ENCODE measurements at regions not wholly inside any gene's neighbourhood (a gene's known extent, or its start where the extent isn't known, plus 50 kb on each side); places are given as distances from the start of the nearest gene placed in this dataset.
A peak's percentile ranks its signal among the peaks of the same experiment; 100 is the strongest.

DNA sequence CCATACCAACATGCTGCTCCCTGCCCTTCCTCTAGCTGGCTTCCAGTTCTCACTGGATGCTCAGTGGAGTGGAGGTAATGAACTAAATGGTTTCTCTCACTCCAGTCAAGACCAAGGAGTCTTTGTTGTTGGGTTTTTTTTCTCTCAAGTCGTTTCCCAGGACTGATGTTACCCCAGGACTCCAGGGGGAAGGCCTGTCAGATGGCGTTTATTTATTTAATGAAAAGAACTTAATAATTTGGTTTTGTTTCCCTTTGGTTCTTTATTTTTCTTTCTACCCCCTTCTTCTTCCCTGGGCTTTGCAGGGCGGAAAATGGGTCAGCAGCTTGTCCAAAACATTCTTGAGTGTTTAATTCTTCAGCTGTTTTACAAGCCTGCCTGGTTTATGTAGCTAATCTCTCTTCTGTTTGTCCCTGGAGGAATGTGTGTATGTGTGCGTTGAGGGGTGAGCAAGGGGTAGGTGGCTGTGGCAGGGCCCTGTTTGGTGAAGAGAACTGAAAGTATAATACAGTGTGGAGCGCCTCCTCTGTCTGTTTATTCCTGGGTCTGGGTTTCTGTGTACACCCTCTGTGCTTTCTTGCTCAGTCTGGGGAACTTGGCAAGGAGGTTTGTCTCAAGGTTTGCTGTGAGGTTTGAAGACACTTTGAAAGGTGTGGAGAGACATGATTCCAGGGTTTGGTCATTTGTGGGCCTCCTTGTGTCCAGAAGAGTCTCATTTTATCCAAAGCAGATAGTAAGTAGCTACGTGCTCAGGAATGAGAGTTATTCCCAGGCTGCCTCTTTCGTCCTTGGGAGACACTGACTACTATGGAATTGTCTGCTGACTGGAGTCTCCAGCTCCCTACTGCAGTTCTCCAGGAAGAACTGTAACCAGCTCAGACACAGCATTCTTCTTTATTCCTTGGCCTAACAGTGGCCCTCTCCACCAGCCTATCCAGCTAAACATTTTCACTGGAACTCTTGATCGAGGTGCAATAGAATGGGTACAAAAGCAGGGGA, 175.5 kb downstream of the ADAMTS15 start:
- TF ChIP-seq, protein P1, sequence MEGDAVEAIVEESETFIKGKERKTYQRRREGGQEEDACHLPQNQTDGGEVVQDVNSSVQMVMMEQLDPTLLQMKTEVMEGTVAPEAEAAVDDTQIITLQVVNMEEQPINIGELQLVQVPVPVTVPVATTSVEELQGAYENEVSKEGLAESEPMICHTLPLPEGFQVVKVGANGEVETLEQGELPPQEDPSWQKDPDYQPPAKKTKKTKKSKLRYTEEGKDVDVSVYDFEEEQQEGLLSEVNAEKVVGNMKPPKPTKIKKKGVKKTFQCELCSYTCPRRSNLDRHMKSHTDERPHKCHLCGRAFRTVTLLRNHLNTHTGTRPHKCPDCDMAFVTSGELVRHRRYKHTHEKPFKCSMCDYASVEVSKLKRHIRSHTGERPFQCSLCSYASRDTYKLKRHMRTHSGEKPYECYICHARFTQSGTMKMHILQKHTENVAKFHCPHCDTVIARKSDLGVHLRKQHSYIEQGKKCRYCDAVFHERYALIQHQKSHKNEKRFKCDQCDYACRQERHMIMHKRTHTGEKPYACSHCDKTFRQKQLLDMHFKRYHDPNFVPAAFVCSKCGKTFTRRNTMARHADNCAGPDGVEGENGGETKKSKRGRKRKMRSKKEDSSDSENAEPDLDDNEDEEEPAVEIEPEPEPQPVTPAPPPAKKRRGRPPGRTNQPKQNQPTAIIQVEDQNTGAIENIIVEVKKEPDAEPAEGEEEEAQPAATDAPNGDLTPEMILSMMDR (IDR thresholded peaks at IDR 0.05): no peak
- TF ChIP-seq POLR2A (IDR thresholded peaks at IDR 0.05): no peak
- no peak for DNase-seq
- no peaks in the 10 kb centered on the region for H3K36me3 ChIP-seq
- H3K4me1 ChIP-seq: no peaks in the 10 kb centered on the region
- no peaks in the 10 kb centered on the region for H3K9me3 ChIP-seq
- H3K4me3 ChIP-seq: no peak overlapping the region
- intact Hi-C loops (cut with DNase I; ENCODE audit: low total_unique reads): no loop called here
- H3K27ac ChIP-seq: peak overlapping the region in 1 of 2 donors; percentile 40
- no peaks in the 10 kb centered on the region for H3K27me3 ChIP-seq

DNA sequence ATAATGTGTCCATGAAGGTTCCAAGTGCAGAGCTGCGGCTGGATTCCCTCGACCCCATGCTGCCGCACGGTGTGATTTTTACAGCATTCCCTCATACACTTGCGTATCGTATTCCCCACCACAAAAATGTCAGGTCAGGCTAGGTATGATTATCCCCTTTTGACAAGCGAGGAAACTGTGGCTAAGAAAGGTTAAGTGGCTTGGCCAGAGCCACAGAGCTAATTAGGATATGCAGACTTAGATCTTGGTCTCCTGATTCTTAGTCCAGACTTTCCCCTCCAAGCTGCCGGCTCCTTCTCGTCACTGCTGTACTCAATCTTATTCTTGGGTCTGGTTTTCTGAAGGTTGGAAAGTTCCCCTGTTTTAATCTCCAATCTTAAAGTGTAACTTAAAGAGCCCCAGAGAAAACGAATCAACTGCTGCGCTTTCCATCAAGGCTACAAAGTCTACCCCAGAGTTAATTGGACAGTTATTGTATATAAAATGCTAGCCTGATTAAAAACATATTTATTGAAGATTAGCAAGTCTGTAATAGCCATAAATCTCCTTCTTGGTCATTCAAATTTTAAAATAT, 176.6 kb downstream of the ADAMTS15 start:
- no peak for DNase-seq
- intact Hi-C loops (cut with DNase I; ENCODE audit: low total_unique reads): no loop called here
- Histone ChIP-seq H3K4me1 (no peaks in the 10 kb centered on the region), H3K9me3 (no peaks in the 10 kb centered on the region), H3K27ac (no peak overlapping the region), H3K36me3 (no peaks in the 10 kb centered on the region), H3K4me3 (no peak overlapping the region), H3K27me3 (no peaks in the 10 kb centered on the region)
- TF ChIP-seq, protein P1 (IDR thresholded peaks at IDR 0.05): no peak
- no peak for TF ChIP-seq POLR2A (IDR thresholded peaks at IDR 0.05)

DNA sequence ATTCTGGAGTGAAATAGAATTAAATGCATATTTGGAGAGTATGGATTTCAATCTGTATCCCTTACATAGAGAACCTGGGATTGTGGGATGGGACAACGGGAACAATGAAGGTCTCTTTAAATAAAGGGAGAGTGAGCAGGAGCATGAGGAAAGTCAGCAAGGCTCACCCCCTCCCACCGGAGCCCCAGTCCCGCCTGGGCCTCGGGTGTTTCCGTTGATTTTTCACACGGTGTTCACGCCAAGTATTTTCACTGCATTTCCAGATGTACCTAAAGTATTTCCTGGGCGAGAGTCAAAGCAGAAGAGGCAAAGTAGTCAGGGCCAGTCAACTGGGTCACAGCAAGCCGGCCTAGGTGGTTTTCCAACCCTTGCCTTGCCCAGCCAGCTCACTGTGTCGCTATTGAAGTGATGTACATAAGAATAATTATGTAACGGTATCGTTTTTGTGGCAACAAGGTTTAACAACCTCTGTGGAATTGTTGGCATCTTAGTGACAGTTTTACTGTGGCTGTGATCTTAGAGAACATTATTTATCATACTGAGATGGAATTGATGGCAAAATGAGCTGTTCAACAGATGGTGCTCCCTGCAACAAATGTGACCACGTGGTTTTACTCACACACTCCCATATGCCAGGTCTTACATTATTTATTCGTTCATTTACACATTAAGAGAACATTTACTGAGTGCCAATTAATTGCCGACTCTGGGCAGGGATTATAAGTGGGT, 177.3 kb downstream of the ADAMTS15 start:
- Histone ChIP-seq H3K27ac (no peak overlapping the region), H3K4me1 (no peaks in the 10 kb centered on the region)
- intact Hi-C loops (cut with DNase I; ENCODE audit: low total_unique reads): no loop called here

DNA sequence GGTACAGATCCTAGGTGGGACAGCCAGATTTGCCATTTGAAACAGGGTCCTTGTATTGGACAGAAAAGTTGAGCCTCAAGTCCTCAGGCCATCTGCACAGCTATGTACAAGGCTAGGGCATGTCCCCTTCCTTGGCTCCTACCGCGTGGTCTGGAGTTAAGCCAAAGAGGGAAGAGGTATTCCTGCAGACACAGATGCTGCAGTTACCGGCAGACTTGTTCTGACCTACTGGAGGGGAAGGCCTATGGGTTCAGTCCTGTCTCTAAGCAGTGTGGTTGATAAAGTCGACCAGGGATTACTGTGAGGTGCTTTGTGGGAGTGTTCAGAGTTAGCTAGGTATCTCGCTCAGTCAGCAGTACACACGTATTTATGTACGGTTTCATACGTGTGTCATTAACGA, 180.6 kb downstream of the ADAMTS15 start:
- H3K27ac ChIP-seq: no peak overlapping the region
- H3K36me3 ChIP-seq: no peaks in the 10 kb centered on the region
- H3K9me3 ChIP-seq: no peaks in the 10 kb centered on the region
- DNase-seq: no peak
- TF ChIP-seq, protein P1 (IDR thresholded peaks at IDR 0.05): no peak
- TF ChIP-seq POLR2A (IDR thresholded peaks at IDR 0.05): no peak
- H3K4me3 ChIP-seq: no peak overlapping the region
- no peaks in the 10 kb centered on the region for H3K27me3 ChIP-seq
- intact Hi-C loops (cut with DNase I; ENCODE audit: low total_unique reads): no loop called here
- no peaks in the 10 kb centered on the region for H3K4me1 ChIP-seq

More for the DNA sequence above, 177.3 kb downstream of the ADAMTS15 start:
- DNase-seq: no peak
- no peaks in the 10 kb centered on the region for H3K27me3 ChIP-seq
- H3K9me3 ChIP-seq: no peaks in the 10 kb centered on the region
- TF ChIP-seq, protein P1 (IDR thresholded peaks at IDR 0.05): no peak
- TF ChIP-seq POLR2A (IDR thresholded peaks at IDR 0.05): no peak
- no peaks in the 10 kb centered on the region for H3K36me3 ChIP-seq
- no peak overlapping the region for H3K4me3 ChIP-seq

Measured in uterus (tissue), 3 donors.